IPS DF 4.7 (cell line): ENCODE measurements at regions not wholly inside any gene's neighbourhood (a gene's known extent, or its start where the extent isn't known, plus 50 kb on each side); places are given as distances from the start of the nearest gene placed in this dataset.

ENCODE experiments used
- DNase-seq: peaks from one replicate; pipeline ENCODE4 v3.0.0-alpha.2; 2013; ENCODE audit warnings: low spot score; ENCODE audit errors: extremely low read depth

DNA sequence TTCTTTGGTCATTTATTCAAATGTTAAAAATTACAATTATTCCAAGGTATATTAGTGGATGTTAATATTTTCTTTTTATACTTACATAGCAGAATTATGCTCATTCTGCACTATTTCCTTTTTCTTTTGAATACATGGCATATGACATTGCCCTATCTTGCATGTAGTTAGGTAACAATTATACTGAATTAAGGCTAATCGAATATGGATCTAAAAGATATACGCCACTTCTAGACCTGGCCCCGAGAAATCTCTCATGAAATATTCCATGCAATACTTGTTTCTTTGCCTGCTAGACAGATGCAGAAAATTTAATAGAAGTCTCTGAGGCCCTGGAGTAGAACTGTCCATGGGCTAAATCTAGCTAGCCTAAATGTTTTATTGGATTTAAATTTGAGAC, 493.4 kb downstream of the OTOL1 start:
- DNase-seq = no peak

DNA sequence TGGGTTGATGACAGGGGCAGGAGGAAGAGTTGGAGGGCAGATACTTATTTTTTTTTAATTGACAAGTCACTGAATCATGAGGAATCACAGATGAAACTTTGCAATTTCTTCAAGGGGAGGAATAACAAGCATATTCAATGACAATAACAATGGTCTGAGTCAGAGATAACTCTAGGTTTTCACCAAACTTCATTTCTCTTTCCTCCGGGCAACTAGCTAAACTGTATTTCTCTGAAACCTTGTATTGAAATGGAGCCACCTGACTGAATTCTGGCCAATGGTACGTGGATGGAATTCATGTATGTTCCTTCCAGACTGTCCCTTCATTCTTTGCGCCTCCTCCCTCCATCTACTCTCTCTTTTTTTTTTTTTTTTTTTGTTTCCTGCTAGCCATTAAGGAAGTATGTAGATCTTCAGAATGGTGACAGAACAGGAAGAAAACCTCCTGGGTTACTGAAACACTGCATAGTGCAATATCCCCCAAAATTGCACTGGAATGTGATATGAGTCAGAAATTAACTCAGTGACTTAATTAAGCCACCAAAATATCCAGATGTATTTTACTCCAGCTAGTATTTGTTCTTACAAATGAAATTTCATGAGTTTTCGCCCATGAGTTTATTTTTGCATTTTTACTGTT, 495.4 kb downstream of the OTOL1 start:
- DNase-seq = no peak

DNA sequence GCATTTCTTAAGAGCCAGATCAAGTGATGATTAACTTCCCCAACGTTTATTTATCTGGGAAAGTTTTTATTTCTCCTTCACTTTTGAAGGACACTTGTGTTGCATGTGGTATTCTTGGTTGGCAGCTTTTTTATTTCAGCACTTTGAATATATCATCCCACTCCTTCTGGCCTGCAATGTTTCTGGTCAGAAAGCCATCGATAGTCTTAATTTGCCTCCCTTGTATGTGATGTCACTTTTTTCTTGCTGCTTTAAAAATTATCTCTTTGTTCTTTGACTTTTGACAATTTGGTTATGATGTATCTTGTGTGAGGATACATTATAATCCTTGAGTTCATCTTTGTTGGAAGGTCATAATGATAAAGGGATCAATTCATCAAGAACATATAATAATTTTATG, 503.2 kb downstream of the OTOL1 start:
- DNase-seq = no peak

DNA sequence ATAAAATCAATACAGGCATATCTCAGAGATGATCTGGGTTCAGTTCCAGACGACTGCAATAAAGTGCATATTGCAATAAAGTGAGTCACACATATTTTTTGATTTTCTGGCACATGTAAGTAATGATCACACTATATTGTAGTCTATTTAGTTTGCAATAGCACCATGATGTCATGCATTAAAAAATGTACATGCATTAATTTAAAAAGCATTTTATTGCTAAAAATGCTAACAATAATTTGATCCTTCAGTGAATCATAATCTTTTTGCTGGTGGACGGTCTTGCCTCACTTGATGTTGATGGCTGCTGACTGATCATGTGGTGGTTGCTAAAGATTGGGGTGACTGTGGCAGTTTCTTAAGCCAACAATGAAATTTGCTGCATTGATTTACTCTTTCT, 511.1 kb downstream of the OTOL1 start:
- DNase-seq = no peak

DNA sequence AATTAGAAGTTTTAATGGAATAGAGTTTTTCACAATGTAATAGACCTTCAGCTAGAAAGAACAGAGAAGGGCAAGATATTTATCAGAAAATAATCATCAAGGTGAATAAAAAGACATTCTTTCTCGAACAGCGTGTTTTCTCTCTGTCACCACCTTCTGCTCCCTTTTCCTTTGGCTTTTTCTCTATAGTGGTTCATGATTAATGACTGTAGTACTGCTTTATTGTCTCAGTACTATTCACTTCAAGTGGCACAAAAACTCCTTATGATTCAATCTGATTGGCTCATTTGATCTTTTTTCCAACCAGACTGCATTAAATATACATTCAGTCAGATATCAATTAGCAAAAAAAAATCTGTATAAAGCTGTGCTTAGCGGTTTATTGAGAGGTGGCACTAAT, 516.0 kb downstream of the OTOL1 start:
- no peak for DNase-seq

DNA sequence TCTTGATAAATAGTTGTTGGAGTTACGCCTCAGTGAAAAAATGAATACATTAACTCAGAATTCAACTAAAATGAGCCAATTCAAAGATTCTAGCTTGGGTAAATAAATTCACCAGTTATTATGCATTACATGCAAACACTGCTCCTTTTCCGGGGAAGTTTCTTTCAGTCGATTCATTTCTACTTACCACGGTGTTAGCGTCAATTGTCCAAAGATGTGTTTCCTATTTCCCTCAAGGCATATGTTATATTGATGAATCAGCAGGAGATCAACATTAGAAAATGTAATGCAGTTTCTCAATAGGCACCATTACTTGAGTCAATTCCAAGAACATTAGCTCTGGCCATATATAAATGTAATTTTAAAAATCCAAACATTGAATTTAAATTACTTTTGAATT, 517.7 kb downstream of the OTOL1 start:
- DNase-seq = no peak

DNA sequence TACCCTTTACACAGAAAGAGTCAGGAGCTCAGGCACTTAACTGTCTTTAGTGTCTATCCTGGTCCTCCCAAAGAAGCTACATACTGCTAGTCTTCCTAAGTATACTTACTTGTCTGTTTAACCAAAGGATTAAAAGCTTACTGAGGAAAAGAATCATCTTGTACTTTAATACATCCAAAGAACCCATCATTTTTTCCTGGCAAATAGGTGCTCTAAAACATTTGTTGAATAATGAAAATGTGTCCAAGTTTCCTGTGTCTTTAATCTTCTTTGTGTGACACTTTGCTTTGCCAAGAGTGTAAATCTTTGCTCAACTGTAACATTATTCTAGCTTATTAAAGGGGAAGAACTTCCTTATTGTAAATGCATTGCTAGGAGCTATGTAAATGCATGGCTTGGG, 519.2 kb downstream of the OTOL1 start:
- no peak for DNase-seq

DNA sequence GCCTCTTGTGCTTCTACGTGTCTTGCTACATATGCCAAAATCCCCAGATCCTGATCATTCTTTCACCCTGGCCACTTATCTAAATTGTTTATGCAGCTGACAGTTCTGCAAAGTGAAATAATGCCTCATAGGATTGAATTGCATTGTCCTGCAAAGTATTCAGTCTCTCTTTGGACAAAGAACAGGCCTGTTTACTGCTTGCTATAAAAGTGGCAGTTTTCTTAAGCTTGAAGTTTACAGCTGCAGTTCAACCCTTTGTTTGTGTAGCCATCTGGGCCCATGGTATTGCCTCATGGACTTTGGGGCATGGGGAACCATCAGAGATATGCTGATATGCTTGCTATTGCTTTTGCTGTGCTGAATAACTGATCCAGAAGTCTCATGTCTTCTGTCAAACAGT, 523.2 kb downstream of the OTOL1 start:
- DNase-seq = no peak

DNA sequence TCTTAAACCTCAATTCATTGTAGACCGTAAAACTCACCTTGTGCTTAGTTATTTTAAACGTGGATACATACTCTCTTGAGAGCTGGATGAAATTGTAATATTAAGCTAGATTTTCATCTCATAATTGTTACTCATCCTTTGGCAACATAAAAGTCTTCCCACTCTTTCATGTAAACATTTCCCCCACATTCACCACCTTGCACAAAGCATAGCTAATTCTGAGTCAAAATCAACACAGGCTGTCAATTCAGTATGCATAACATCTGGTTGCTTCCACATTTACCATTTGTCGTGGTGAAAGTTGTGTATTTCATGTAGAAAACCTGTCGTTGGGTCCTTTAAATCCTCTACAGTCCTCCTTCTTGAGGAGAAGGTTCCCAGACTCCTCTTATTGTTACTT, 524.6 kb downstream of the OTOL1 start:
- no peak for DNase-seq

DNA sequence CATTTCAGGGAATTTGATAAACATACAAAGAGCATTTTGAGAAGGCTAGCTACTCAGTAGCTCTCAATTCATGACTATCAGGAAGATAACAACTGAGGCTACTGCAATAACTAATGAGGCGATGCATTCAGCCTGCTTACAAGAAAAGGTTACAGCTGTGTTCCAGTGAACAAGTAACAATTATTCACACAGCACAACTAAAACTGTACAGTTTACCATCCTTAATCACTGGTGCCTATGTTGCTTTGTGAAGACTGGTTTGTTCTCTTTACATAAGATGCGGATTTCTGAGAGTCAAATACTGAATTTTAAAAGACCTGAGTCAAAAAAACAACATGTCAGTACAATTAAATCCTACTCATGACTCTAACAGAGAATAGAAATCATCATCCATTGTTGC, 526.3 kb downstream of the OTOL1 start:
- no peak for DNase-seq

DNA sequence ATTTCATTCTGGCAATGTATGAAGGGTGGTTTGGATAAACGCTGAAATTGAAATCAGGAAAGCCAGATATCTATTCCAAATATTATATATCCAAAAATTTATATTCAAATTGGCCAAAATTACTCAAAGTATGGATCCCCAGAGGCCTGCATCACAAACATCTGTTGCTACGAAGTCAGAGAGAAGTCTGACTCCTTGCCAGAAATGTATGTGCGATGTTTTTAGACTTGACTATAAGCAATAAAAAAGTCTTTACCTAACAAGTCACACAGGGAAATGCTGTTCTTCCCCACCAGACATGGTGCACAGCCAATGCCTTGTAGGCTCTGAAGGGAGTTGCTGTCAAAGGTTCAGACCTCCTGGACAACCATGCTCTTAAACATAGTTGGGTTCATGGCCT, 533.1 kb downstream of the OTOL1 start:
- no peak for DNase-seq

DNA sequence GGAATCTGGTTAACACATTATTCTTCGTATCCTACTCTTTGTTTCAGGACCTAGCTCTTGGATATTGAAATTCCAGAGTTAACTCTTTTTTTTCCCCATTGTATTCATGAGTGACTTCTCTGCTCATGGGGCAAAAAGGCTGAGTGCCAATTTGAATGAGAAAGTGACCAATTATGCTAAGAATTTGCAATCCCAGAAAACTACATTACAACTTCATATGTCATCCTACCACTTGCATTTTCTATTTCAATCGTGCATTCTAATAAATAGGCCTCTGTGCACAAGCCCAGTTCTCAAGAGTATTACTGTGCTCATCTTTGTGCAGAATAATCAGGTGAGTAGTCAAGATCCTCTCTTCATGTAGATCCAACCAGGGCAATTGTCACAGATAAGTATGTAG, 537.8 kb downstream of the OTOL1 start:
- no peak for DNase-seq

DNA sequence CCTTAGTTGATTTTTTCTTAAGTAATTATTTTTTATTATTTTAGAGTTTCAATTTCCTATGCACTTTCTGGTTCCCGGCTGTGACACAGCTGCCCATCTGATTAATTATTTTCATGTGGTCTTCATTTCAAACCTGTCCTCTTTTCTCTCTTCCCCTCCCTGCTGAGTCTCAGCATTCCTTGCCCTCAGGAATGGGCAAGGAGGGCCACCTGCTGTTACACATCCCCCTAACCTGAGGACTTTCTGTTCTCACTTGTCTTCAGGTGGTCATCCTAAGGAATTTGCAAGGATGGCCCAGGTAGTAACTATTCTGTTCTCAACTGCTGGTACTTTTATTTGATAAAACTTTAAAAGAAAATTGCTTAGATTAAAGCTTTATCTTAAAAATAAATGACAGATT, 545.0 kb downstream of the OTOL1 start:
- peak; percentile 69 for DNase-seq

DNA sequence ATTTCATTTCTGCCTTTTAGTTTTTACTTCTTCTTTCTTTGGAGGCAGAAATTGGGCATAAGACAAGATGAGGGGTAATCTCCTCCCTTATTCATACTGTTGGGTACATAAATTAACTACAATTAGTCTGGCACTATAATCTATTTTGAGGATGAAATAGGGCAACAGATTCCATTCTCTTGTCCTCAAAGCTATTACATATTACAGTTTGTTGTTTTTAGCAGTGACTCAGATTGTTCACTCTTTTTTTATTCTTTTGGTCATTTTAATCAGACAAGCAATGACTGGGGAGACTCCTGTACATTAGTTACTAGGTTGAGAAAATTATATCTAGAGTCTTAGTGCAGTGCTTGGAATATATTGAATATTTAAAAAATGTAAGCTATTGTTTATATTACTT, 556.0 kb downstream of the OTOL1 start:
- DNase-seq = no peak

DNA sequence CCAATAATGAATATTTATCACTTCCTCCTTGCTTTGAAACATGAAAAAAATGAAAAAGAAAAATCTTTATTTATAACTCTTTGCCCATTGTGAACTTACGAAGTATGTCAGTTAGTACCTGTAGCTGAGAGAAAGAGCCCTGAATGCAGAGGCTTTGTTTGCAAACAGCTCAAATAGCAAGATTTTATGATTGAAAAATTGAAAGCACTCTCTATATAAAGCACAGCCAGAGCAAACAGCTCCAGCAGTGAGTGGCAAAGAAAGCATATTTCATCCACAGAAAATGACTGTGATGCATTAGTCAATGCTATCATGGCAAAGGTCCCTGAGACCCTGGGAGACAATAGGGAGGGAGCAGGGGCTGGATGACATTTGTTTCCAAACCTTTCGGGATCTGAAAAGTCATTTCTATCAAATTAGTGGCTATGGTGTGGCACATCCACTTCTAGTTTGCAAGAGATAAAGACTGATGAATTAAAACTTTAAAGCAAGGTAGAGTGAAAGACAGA, 576.1 kb downstream of the OTOL1 start:
- DNase-seq = no peak

DNA sequence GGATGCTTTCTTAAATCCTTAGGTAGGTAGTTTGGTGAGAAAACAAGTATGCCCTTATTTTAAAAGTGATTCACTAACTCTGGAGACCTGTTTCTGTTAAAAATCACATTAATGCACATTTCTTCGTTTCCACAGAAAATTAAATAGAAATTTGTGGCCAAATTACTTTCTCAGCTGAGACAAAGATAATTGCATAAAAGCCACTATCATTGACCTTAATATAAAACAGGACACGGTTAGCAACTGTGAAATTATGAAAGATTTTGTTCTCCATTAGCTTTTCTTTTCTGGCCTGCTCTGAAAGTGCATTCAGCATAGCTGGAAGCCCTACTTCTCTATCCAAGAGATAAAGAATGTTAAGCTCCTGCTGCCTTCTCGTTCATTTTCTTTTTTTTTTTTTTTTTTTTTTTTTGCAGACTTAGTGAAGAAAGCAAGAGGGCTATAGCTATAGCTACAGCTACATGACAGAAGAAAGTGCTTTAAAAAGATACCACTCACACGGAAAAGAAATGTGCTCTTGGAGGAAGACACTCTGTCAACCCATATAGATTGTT, 576.9 kb downstream of the OTOL1 start:
- DNase-seq = no peak

DNA sequence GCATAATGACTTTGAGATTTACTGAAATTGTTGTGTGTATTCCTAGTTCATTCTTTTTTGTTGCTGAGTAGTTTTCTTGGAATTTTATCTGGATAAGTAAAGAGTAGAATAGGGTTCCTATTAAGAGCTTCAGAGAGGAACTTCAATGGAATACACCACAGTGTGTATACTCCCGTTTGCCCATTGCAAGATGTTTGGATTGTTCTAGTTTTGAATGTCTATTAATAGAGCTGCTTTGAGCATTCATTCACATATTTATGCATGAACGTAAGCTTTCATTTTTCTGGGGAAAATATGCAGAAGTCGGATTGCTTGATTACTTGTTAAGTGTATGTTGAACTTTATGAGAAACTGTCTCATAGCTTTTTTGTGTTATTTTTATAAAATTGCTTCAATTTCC, 580.5 kb downstream of the OTOL1 start:
- DNase-seq = no peak

DNA sequence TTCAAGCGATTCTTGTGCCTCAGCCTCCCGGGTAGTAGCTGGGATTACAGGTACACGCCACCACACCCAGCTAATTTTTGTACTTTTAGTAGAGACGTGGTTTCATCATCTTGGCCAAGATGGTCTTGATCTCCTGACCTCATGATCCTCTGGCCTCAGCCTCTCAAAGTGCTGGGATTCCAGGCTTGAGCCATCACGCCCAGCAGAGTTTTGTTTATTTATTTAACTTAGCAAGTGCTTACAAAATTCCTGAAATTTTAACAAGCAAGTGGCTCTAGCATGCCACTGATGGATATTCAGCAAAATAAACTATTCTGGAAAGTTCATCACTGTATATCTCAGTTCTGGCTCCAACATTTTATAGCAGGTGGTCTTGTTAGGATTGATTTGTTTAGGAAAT, 585.9 kb downstream of the OTOL1 start:
- DNase-seq = no peak

DNA sequence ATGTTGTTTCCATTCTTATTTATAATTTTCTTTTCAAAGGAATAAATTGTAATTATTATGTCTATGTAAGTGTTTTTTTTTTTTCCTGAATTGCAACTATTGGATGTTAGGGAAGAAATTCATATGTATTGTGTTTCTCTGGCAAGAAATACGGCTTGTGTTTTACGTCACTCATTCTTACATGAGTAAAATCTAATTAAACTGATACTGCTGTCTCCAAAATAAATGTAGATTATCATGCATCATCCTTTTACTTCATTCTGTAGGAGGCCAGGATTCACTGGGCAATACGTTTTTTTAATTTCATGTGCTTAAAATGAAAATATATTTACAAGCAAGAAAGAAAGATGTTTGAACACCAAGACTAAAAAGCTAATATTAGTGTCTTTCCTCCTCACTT, 590.8 kb downstream of the OTOL1 start:
- DNase-seq = no peak

DNA sequence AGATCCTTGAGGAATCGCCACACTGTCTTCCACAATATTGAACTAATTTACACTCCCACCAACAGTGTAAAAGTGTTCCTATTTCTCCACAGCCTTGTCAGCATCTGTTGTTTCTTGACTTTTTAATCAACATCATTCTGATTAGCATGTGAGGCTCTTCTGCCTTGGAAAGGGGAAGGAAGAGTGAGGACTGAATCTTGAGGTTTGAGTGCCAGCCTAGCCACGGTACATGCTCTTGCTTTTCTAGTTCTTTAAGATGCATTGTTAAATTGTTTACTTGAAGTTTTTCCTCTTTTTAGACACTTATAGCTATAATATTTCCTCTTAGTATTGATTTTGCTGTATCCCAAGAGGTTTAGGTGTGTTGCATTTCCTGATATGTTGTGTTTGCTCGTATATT, 596.1 kb downstream of the OTOL1 start:
- no peak for DNase-seq

DNA sequence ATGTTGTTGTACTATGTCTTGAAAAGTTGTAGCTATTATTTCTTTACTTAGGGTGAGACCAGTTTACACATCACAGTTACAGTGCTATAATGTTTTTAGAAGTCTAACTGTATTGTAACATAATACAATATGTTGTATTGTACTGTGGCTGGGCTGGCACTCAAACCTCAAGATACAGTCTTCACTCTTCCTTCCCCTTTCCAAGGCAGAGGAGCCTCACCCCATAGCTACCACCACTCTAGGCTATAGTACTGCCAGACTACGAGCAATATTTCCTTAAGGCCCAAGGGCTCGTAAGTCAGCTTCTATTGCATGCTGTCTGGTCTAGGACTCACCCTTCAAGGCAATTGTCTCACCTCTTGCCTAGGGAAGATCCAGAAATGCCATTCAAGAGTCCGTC, 597.7 kb downstream of the OTOL1 start:
- DNase-seq = no peak

DNA sequence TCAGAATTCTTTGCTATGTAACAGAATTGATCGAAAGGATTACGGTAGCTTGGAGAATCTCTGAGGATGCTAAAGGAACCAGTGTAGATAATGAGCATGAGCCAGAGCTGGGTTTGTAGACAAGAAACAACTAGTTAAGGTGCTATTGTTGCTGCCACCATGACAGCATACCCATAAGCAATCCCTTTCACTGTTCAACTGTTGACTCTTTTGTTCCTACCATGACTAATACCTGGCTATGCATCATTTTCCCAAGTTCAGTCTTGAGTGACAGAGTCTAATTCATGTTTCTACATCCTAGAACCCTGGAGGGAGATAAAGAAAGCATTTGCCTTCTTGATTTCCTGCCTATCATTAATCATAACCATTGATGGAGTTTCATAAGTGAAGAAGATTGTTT, 600.3 kb downstream of the OTOL1 start:
- no peak for DNase-seq

DNA sequence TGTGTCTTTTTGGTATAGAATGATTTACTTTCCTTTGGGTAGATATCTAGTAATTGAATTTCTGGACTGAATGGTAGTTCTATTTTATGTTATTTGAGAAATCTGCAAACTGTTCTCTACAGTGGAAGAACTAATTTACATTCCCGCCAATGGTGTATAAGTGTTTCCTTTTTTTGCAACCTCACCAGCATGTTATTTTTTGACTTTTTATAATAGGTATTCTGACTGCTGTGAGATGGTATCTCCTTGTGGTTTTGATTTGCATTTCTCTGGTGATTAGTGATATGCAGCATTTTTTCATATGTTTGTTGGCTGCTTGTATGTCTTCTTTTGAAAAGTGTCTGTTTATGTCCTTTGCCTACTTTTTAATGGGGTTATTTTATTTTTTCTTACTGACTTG, 607.2 kb downstream of the OTOL1 start:
- DNase-seq = no peak

DNA sequence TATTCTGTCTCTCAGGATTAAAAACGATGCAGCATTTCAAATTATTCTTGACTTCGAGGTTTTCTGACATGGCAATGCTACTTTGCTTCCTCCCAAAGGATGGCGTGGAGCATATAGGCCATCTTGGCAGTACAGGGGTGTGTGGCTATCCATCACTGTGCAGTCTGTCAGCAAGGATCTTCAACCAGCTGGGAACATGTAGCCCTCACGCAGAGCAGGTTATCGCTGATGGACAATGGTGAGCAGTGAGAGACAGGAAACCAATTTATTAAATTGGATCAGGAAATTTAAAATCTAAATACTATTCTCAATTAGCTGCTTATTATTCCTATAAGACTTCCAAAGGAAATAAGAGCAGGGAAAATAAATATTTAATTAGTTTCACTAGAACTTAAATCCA, 615.3 kb downstream of the OTOL1 start:
- DNase-seq = no peak
